ENCODE measurements at regions not wholly inside any gene's neighbourhood (a gene's known extent, or its start where the extent isn't known, plus 50 kb on each side); places are given as distances from the start of the nearest gene placed in this dataset.

DNA sequence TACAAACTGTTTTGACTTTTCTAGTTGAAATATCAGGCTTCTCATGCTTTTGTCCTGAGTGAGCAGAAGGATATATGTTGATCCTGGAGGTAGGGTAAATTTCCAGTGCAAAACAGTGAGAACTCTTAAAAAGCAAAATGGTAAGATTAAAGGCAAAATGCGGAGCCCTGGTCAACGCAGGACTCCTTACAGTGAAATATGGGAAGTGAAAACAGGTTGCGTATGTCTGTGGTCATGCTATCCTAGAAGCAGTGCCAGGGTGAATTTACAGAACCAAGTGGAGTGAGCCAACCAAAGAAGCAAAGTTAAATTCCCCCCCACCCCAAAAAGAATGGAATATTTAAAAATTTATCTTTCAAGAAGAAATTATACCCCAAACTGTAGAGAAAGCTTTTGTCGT, 256.4 kb downstream of the NR2F2 start:
- H3K4me3 ChIP-seq (ENCODE audit: low read depth, low read length), result no peak overlapping the region
- TF ChIP-seq CTCF (IDR thresholded peaks at IDR 0.05; ENCODE audit: borderline replicate concordance, insufficient read depth, low read depth, low read length), result no peak

- no peak overlapping the region for H3K4me3 ChIP-seq (ENCODE audit: low read depth, low read length)
- no peak for TF ChIP-seq CTCF (IDR thresholded peaks at IDR 0.05; ENCODE audit: borderline replicate concordance, insufficient read depth, low read depth, low read length)
Measured at GRCh38 chr15:96589864-96590263, 259.4 kb downstream of the NR2F2 start.

DNA sequence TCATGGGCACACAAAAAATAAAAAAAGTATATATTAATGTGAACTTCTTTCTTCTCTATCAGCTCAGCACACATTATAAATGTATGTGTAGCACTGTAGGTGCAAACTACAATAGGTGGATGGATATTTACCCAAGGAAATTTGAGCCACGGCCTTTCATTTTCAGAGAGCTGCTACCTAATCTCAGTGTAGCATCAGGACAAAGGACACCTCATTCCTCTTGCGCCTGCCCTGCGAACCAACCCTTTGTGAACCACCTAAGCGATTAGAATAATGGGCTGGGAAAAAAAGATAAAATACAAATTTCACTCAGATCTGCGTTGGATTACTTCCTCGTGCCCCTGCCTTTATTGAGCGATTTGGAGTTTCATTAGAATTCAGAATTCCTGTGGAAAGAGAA, 263.2 kb downstream of the NR2F2 start:
- TF ChIP-seq CTCF (IDR thresholded peaks at IDR 0.05; ENCODE audit: borderline replicate concordance, insufficient read depth, low read depth, low read length), result no peak
- H3K4me3 ChIP-seq (ENCODE audit: low read depth, low read length), result no peak overlapping the region

GRCh38 chr15:96595951-96596350, 265.5 kb downstream of the NR2F2 start:
- TF ChIP-seq CTCF (IDR thresholded peaks at IDR 0.05; ENCODE audit: borderline replicate concordance, insufficient read depth, low read depth, low read length), result no peak
- H3K4me3 ChIP-seq (ENCODE audit: low read depth, low read length), result no peak overlapping the region

DNA sequence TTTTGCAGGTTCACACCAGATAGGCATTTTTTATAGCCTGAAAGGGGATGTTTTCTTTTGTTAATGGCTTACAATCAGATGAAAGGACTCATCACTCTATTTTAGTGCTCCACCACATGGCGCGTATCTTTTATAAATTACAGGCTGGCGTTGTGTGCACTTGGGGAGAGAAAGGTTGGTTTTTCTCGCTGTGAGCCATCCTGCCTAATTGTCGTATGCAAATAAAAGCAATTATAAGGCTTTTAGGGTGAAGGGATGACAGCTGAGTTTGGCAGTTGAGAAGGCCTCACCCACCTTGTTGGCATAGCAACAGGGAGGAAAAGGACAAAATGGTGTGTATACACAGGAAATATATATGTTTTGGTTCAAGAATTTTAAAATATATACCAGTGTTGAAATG, 268.0 kb downstream of the NR2F2 start:
- H3K4me3 ChIP-seq (ENCODE audit: low read depth, low read length), result no peak overlapping the region
- no peak for TF ChIP-seq CTCF (IDR thresholded peaks at IDR 0.05; ENCODE audit: borderline replicate concordance, insufficient read depth, low read depth, low read length)

GRCh38 chr15:96599268-96599667, 268.8 kb downstream of the NR2F2 start:
- no peak overlapping the region for H3K4me3 ChIP-seq (ENCODE audit: low read depth, low read length)
- no peak for TF ChIP-seq CTCF (IDR thresholded peaks at IDR 0.05; ENCODE audit: borderline replicate concordance, insufficient read depth, low read depth, low read length)

GRCh38 chr15:96600350-96600749, 269.9 kb downstream of the NR2F2 start:
- H3K4me3 ChIP-seq (ENCODE audit: low read depth, low read length), result no peak overlapping the region
- TF ChIP-seq CTCF (IDR thresholded peaks at IDR 0.05; ENCODE audit: borderline replicate concordance, insufficient read depth, low read depth, low read length), result no peak
